CD4-positive, alpha-beta T cell (primary cell): ENCODE measurements at regions not wholly inside any gene's neighbourhood (a gene's known extent, or its start where the extent isn't known, plus 50 kb on each side); places are given as distances from the start of the nearest gene placed in this dataset.

ENCODE experiments used
- ATAC-seq: fragments of 200-7000 bp; cut with Tn5 transposase; one replicate; pipeline ENCODE4 v1.10.0; 2022; ENCODE audit warnings: mild to moderate bottlenecking; ENCODE audit not compliant: poor library complexity
- CTCF ChIA-PET: fragments of 350-600 bp; sonication (Branson Sonifier 250); formaldehyde crosslinking; loops from one replicate; lab custom pipeline; 2021; ENCODE audit warnings: antibody characterized with exemption, inconsistent platforms; lab: Charles Lee
- POLR2A ChIA-PET: fragments of 350-600 bp; sonication (Branson Sonifier 250); formaldehyde crosslinking; loops from one replicate; lab custom pipeline; 2021; ENCODE audit warnings: antibody characterized with exemption, inconsistent platforms; lab: Charles Lee
- DNase-seq, 14 experiments: peaks; one replicate each; pipeline ENCODE4 v3.0.0-alpha.2; 2013 to 2020; ENCODE audit warnings: mixed read lengths in 2 of 14
- H3K27ac ChIP-seq, 2 donors: one replicate each; pipeline versions ENCODE4 v1.5.1 to v1.7.0; 2013; ENCODE audit warnings: low read length in 2 of 2, low read depth in 1 of 2, mild to moderate bottlenecking in 1 of 2
- H3K27me3 ChIP-seq, 2 experiments: 1 replicate in 1 of 2; 2 replicates in 1 of 2; pipeline versions ENCODE4 v1.6.1 to v1.7.0; 2013; ENCODE audit warnings: low read length in 2 of 2, control low read depth in 1 of 2, mild to moderate bottlenecking in 1 of 2, moderate library complexity in 1 of 2; ENCODE audit not compliant: insufficient read depth in 2 of 2, control insufficient read depth in 1 of 2
- H3K36me3 ChIP-seq: one replicate; pipeline ENCODE4 v1.6.1; 2013; ENCODE audit warnings: low read length, control low read depth; ENCODE audit not compliant: insufficient read depth
- H3K4me1 ChIP-seq: one replicate; pipeline ENCODE4 v1.6.1; 2013; ENCODE audit warnings: low read length, control low read depth; ENCODE audit not compliant: insufficient read depth
- H3K4me3 ChIP-seq: one replicate; pipeline ENCODE4 v1.5.1; 2013; ENCODE audit warnings: mild to moderate bottlenecking, low read length, moderate library complexity
- H3K9me3 ChIP-seq, 2 experiments: 1 replicate in 1 of 2; 2 replicates in 1 of 2; pipeline versions ENCODE4 v1.6.1 to v1.7.0; 2013; ENCODE audit warnings: low read length in 2 of 2, mild to moderate bottlenecking in 2 of 2, control low read depth in 1 of 2, moderate library complexity in 1 of 2; ENCODE audit not compliant: control insufficient read depth in 1 of 2, insufficient read depth in 1 of 2
- H3K27ac Mint-ChIP-seq: one replicate; pipeline ENCODE4 v1.8.0; 2020; ENCODE audit warnings: mixed read lengths
- H3K27me3 Mint-ChIP-seq: one replicate; pipeline ENCODE4 v1.8.0; 2021; ENCODE audit warnings: mixed read lengths
- H3K36me3 Mint-ChIP-seq: one replicate; pipeline ENCODE4 v1.8.0; 2021; ENCODE audit warnings: low read depth, mixed read lengths
- H3K4me1 Mint-ChIP-seq: one replicate; pipeline ENCODE4 v1.8.0; 2021; ENCODE audit warnings: low read depth, mixed read lengths
- H3K4me3 Mint-ChIP-seq: one replicate; pipeline ENCODE4 v1.8.0; 2020; ENCODE audit warnings: mild to moderate bottlenecking, mixed read lengths
- H3K9me3 Mint-ChIP-seq: one replicate; pipeline ENCODE4 v1.8.0; 2020; ENCODE audit warnings: mixed read lengths
- CTCF ChIP-seq: fragments of 200-600 bp; IDR thresholded peaks from one replicate; pipeline ENCODE4 v1.8.0; 2022; ENCODE audit warnings: antibody characterized with exemption, mild to moderate bottlenecking
- intact Hi-C, 2 experiments: fragments of 100-400 bp; cut with DNase I in 1 of 2; cut with micrococcal nuclease in 1 of 2; formaldehyde crosslinking; loops; one replicate each; pipeline versions ENCODE4 v1.15.1 to v1.9.0; 2023 to 2025; cut with DNase I, micrococcal nuclease

GRCh38 chrX:114075073-114075673 lies 508.7 kb upstream of the HTR2C start:
- Histone ChIP-seq H3K36me3 (no peaks in the 10 kb centered on the region), H3K27ac (no peak overlapping the region), H3K4me1 (no peaks in the 10 kb centered on the region), H3K4me3 (no peak overlapping the region), H3K27me3 (no peaks in the 10 kb centered on the region), H3K9me3 (no peaks in the 10 kb centered on the region)
- intact Hi-C loops: no loop called here
- Mint-ChIP-seq H3K9me3 (no peaks in the 10 kb centered on the region), H3K4me1 (no peaks in the 10 kb centered on the region), H3K27me3 (no peaks in the 10 kb centered on the region), H3K4me3 (no peak overlapping the region), H3K36me3 (no peaks in the 10 kb centered on the region), H3K27ac (no peak overlapping the region)
- no peak for DNase-seq
- TF ChIP-seq CTCF: no peak
- ChIA-PET POLR2A (no interaction called here), CTCF (no interaction called here)
- no peak for ATAC-seq

DNA sequence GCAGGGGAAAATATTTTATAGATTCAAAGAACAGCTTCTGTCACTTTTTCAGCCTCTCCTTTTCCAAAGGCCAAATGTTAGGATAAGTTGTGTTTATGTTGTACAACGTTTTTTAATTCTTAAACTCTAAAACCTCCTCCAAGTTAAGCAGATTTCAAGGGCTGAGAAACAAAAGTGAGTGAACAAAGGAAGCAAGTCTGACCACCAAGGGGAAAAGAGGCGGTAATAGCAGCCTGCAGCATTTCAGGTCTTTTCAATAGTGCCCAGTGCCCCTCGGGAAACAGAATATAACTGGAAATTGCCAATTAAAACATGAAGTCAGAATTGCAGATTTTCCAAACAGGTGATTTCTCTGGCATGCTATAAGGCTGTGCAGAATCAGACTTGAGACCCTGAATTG lies 510.0 kb upstream of the HTR2C start:
- H3K36me3 Mint-ChIP-seq: no peaks in the 10 kb centered on the region

DNA sequence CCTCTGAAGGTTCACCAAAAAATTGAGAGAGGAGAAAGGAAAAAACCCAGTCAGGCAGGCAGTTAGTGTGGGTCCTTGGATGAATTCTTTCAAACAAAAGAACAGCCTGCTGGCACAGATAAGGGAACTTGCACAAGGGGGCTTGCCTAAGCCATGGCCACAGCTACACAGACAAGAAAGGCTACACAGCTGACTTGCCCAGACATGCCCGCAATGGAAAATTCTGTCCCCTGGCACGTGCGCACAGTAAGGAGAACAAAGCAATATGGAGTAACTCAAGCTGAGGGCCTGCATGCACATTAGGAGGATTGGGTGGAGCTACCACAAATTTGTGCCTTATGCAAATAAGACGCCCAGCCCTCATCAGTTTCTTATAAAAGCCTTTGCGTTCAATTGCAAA lies 512.5 kb upstream of the HTR2C start:
- Mint-ChIP-seq H3K4me3 (no peak overlapping the region), H3K27me3 (no peaks in the 10 kb centered on the region), H3K9me3 (no peaks in the 10 kb centered on the region), H3K27ac (no peak overlapping the region), H3K4me1 (no peaks in the 10 kb centered on the region), H3K36me3 (no peaks in the 10 kb centered on the region)
- Histone ChIP-seq H3K4me1 (no peaks in the 10 kb centered on the region), H3K27ac (no peak overlapping the region), H3K27me3 (no peaks in the 10 kb centered on the region), H3K4me3 (no peak overlapping the region), H3K36me3 (no peaks in the 10 kb centered on the region), H3K9me3 (no peaks in the 10 kb centered on the region)
- no peak for TF ChIP-seq CTCF
- CTCF ChIA-PET: no interaction called here
- intact Hi-C loops: no loop called here
- POLR2A ChIA-PET: no interaction called here
- ATAC-seq (no peak), DNase-seq (no peak)

More for the DNA sequence above, 510.0 kb upstream of the HTR2C start:
- no peak overlapping the region for H3K27ac ChIP-seq
- H3K9me3 Mint-ChIP-seq: no peaks in the 10 kb centered on the region
- H3K4me3 ChIP-seq: no peak overlapping the region
- no peaks in the 10 kb centered on the region for H3K4me1 Mint-ChIP-seq
- H3K36me3 ChIP-seq: no peaks in the 10 kb centered on the region
- H3K27ac Mint-ChIP-seq: no peak overlapping the region
- H3K9me3 ChIP-seq: no peaks in the 10 kb centered on the region
- DNase-seq (no peak), ATAC-seq (no peak)
- POLR2A ChIA-PET: no interaction called here
- no peaks in the 10 kb centered on the region for H3K4me1 ChIP-seq
- no peaks in the 10 kb centered on the region for H3K27me3 Mint-ChIP-seq
- H3K4me3 Mint-ChIP-seq: no peak overlapping the region
- H3K27me3 ChIP-seq: no peaks in the 10 kb centered on the region
- no peak for TF ChIP-seq CTCF
- intact Hi-C loops: no loop called here
- CTCF ChIA-PET: no interaction called here
